ENCODE measurements at regions not wholly inside any gene's neighbourhood (a gene's known extent, or its start where the extent isn't known, plus 50 kb on each side); places are given as distances from the start of the nearest gene placed in this dataset.
"Not testable (repeated sequence)": the region's sequence is repeated elsewhere in the genome, so short reads cannot be mapped to it uniquely, and the experiment has no call there.

GRCh38 chr2:189312211-189312610, 129.1 kb upstream of the WDR75 start:
- no peak overlapping the region for H3K27ac ChIP-seq (ENCODE audit: low read depth, low read length)
- TF ChIP-seq CTCF (IDR thresholded peaks at IDR 0.05; ENCODE audit: extremely low read depth, low read depth, low read length) = no peak
- H3K27me3 ChIP-seq (ENCODE audit: insufficient read depth, low read length) = no peaks in the 10 kb centered on the region
- H3K4me3 ChIP-seq (ENCODE audit: insufficient read depth, low read length) = no peak overlapping the region
- no peaks in the 10 kb centered on the region for H3K36me3 ChIP-seq (ENCODE audit: insufficient read depth, low read length)
- no peaks in the 10 kb centered on the region for H4K20me1 ChIP-seq (ENCODE audit: insufficient read depth, low read length)
- no peaks in the 10 kb centered on the region for H3K9me3 ChIP-seq (ENCODE audit: low read depth, low read length)
- no peak overlapping the region for H2AFZ ChIP-seq (ENCODE audit: low read length)
- H3K4me1 ChIP-seq (ENCODE audit: insufficient read depth, low read length) = no peaks in the 10 kb centered on the region
- H3K4me2 ChIP-seq (ENCODE audit: insufficient read depth, low read length) = no peak overlapping the region
- H3K79me2 ChIP-seq (ENCODE audit: insufficient read depth, low read length) = no peaks in the 10 kb centered on the region
- DNase-seq (ENCODE audit: insufficient read length, low spot score, missing footprints) = no peak

- H4K20me1 ChIP-seq (ENCODE audit: insufficient read depth, low read length) = no peaks in the 10 kb centered on the region
- TF ChIP-seq CTCF (IDR thresholded peaks at IDR 0.05; ENCODE audit: extremely low read depth, low read depth, low read length) = no peak
- H3K4me3 ChIP-seq (ENCODE audit: insufficient read depth, low read length) = no peak overlapping the region
- no peaks in the 10 kb centered on the region for H3K27me3 ChIP-seq (ENCODE audit: insufficient read depth, low read length)
- H3K9me3 ChIP-seq (ENCODE audit: low read depth, low read length) = no peaks in the 10 kb centered on the region
- no peak for DNase-seq (ENCODE audit: insufficient read length, low spot score, missing footprints)
- no peak overlapping the region for H2AFZ ChIP-seq (ENCODE audit: low read length)
- no peaks in the 10 kb centered on the region for H3K4me1 ChIP-seq (ENCODE audit: insufficient read depth, low read length)
- H3K27ac ChIP-seq (ENCODE audit: low read depth, low read length) = no peak overlapping the region
- no peaks in the 10 kb centered on the region for H3K79me2 ChIP-seq (ENCODE audit: insufficient read depth, low read length)
- no peak overlapping the region for H3K4me2 ChIP-seq (ENCODE audit: insufficient read depth, low read length)
- H3K36me3 ChIP-seq (ENCODE audit: insufficient read depth, low read length) = no peaks in the 10 kb centered on the region
Observed at GRCh38 chr2:189312643-189313042, 128.6 kb upstream of the WDR75 start.

GRCh38 chr2:189318761-189319160, 122.5 kb upstream of the WDR75 start:
- TF ChIP-seq CTCF (IDR thresholded peaks at IDR 0.05; ENCODE audit: extremely low read depth, low read depth, low read length) = no peak
- DNase-seq (ENCODE audit: insufficient read length, low spot score, missing footprints) = no peak
- no peaks in the 10 kb centered on the region for H3K4me1 ChIP-seq (ENCODE audit: insufficient read depth, low read length)
- no peaks in the 10 kb centered on the region for H3K36me3 ChIP-seq (ENCODE audit: insufficient read depth, low read length)
- no peaks in the 10 kb centered on the region for H3K27me3 ChIP-seq (ENCODE audit: insufficient read depth, low read length)
- H4K20me1 ChIP-seq (ENCODE audit: insufficient read depth, low read length) = no peaks in the 10 kb centered on the region
- no peaks in the 10 kb centered on the region for H3K79me2 ChIP-seq (ENCODE audit: insufficient read depth, low read length)
- no peak overlapping the region for H3K27ac ChIP-seq (ENCODE audit: low read depth, low read length)
- H3K4me2 ChIP-seq (ENCODE audit: insufficient read depth, low read length) = no peak overlapping the region
- H3K4me3 ChIP-seq (ENCODE audit: insufficient read depth, low read length) = no peak overlapping the region
- no peak overlapping the region for H2AFZ ChIP-seq (ENCODE audit: low read length)
- no peaks in the 10 kb centered on the region for H3K9me3 ChIP-seq (ENCODE audit: low read depth, low read length)

- H3K36me3 ChIP-seq (ENCODE audit: insufficient read depth, low read length); H2AFZ ChIP-seq (ENCODE audit: low read length); H3K4me2 ChIP-seq (ENCODE audit: insufficient read depth, low read length); H3K4me3 ChIP-seq (ENCODE audit: insufficient read depth, low read length); H4K20me1 ChIP-seq (ENCODE audit: insufficient read depth, low read length); H3K4me1 ChIP-seq (ENCODE audit: insufficient read depth, low read length); H3K27me3 ChIP-seq (ENCODE audit: insufficient read depth, low read length); H3K9me3 ChIP-seq (ENCODE audit: low read depth, low read length); H3K79me2 ChIP-seq (ENCODE audit: insufficient read depth, low read length); H3K27ac ChIP-seq (ENCODE audit: low read depth, low read length); DNase-seq (ENCODE audit: insufficient read length, low spot score, missing footprints): not testable (repeated sequence)
Observed at GRCh38 chr2:189319424-189319823, 121.8 kb upstream of the WDR75 start.
